ENCODE measurements at regions not wholly inside any gene's neighbourhood (a gene's known extent, or its start where the extent isn't known, plus 50 kb on each side); places are given as distances from the start of the nearest gene placed in this dataset.
"Not testable (repeated sequence)": the region's sequence is repeated elsewhere in the genome, so short reads cannot be mapped to it uniquely, and the experiment has no call there.

GRCh38 chr5:24235946-24236345, 408.8 kb downstream of the CDH10 start:
- Histone ChIP-seq H3K4me1 (no peaks in the 10 kb centered on the region), H3K4me3 (no peak overlapping the region), H3K9me3 (no peaks in the 10 kb centered on the region), H3K27me3 (no peaks in the 10 kb centered on the region), H3K36me3 (no peaks in the 10 kb centered on the region), H3K27ac (replicated peaks in 1 of 4) (no peak overlapping the region)
- no peak for TF ChIP-seq CTCF (IDR thresholded peaks at IDR 0.05)
- TF ChIP-seq POLR2A (IDR thresholded peaks at IDR 0.05; ENCODE audit: low read depth) = no peak
- TF ChIP-seq EP300 (IDR thresholded peaks at IDR 0.05) = no peak
- no peak for TF ChIP-seq POLR2AphosphoS5 (IDR thresholded peaks at IDR 0.05)
- WGBS = 42% methylated on average over 2 of the region's 2 CpGs
- intact Hi-C loops (cut with DNase I) = no loop called here
- no peak for DNase-seq (ENCODE audit: extremely low spot score)

- Histone ChIP-seq H3K4me1 (no peaks in the 10 kb centered on the region), H3K27me3 (no peaks in the 10 kb centered on the region), H3K36me3 (no peaks in the 10 kb centered on the region), H3K4me3 (no peak overlapping the region), H3K9me3 (no peaks in the 10 kb centered on the region), H3K27ac (replicated peaks in 1 of 4) (no peak overlapping the region)
- TF ChIP-seq POLR2A (IDR thresholded peaks at IDR 0.05; ENCODE audit: low read depth) (no peak), POLR2AphosphoS5 (IDR thresholded peaks at IDR 0.05) (no peak), CTCF (IDR thresholded peaks at IDR 0.05) (no peak), EP300 (IDR thresholded peaks at IDR 0.05) (no peak)
- intact Hi-C loops (cut with DNase I) = no loop called here
- DNase-seq (ENCODE audit: extremely low spot score) = no peak
- WGBS = 93% methylated on average over 1 of the region's 1 CpG
Measured at GRCh38 chr5:24245821-24246220, 399.0 kb downstream of the CDH10 start.

GRCh38 chr5:24264547-24264946, 380.2 kb downstream of the CDH10 start:
- Histone ChIP-seq H3K4me3 (no peak overlapping the region), H3K27me3 (no peaks in the 10 kb centered on the region), H3K4me1 (no peaks in the 10 kb centered on the region), H3K27ac (replicated peaks in 1 of 4) (no peak overlapping the region), H3K9me3 (no peaks in the 10 kb centered on the region), H3K36me3 (no peaks in the 10 kb centered on the region)
- WGBS = 81% methylated on average over 5 of the region's 5 CpGs
- DNase-seq (ENCODE audit: extremely low spot score) = no peak
- no peak for TF ChIP-seq POLR2AphosphoS5 (IDR thresholded peaks at IDR 0.05)
- no peak for TF ChIP-seq CTCF (IDR thresholded peaks at IDR 0.05)
- TF ChIP-seq EP300 (IDR thresholded peaks at IDR 0.05) = no peak
- TF ChIP-seq POLR2A (IDR thresholded peaks at IDR 0.05; ENCODE audit: low read depth) = no peak
- intact Hi-C loops (cut with DNase I) = no loop called here

GRCh38 chr5:24265306-24265705, 379.5 kb downstream of the CDH10 start:
- H3K4me1 ChIP-seq = no peaks in the 10 kb centered on the region
- TF ChIP-seq EP300 (IDR thresholded peaks at IDR 0.05) (no peak), POLR2AphosphoS5 (IDR thresholded peaks at IDR 0.05) (no peak), POLR2A (IDR thresholded peaks at IDR 0.05; ENCODE audit: low read depth) (no peak), CTCF (IDR thresholded peaks at IDR 0.05) (no peak)
- intact Hi-C loops (cut with DNase I) = no loop called here
- WGBS = 89% methylated on average over 4 of the region's 4 CpGs
- DNase-seq (ENCODE audit: extremely low spot score) = no peak
- no peaks in the 10 kb centered on the region for H3K36me3 ChIP-seq
- H3K27me3 ChIP-seq = no peaks in the 10 kb centered on the region
- no peak overlapping the region for H3K27ac ChIP-seq (replicated peaks in 1 of 4)
- H3K9me3 ChIP-seq = no peaks in the 10 kb centered on the region
- H3K4me3 ChIP-seq = no peak overlapping the region

GRCh38 chr5:24268482-24269056, 376.2 kb downstream of the CDH10 start:
- TF ChIP-seq CTCF (IDR thresholded peaks at IDR 0.05) = no peak
- TF ChIP-seq POLR2A (IDR thresholded peaks at IDR 0.05; ENCODE audit: low read depth) = no peak
- TF ChIP-seq EP300 (IDR thresholded peaks at IDR 0.05) = no peak
- TF ChIP-seq POLR2AphosphoS5 (IDR thresholded peaks at IDR 0.05) = no peak
- no peak overlapping the region for H3K27ac ChIP-seq (replicated peaks in 1 of 4)
- no peak overlapping the region for H3K4me3 ChIP-seq
- 83% methylated on average over 2 of the region's 2 CpGs for WGBS
- intact Hi-C loops (cut with DNase I) = no loop called here
- DNase-seq (ENCODE audit: extremely low spot score) = no peak
- no peaks in the 10 kb centered on the region for H3K36me3 ChIP-seq
- no peaks in the 10 kb centered on the region for H3K4me1 ChIP-seq
- H3K27me3 ChIP-seq = no peaks in the 10 kb centered on the region
- no peaks in the 10 kb centered on the region for H3K9me3 ChIP-seq

- H3K9me3 ChIP-seq; intact Hi-C loops (cut with DNase I); DNase-seq (ENCODE audit: extremely low spot score); H3K4me3 ChIP-seq; H3K27me3 ChIP-seq; H3K27ac ChIP-seq (replicated peaks in 1 of 4); H3K4me1 ChIP-seq; H3K36me3 ChIP-seq: not testable (repeated sequence)
- 94% methylated on average over 5 of the region's 5 CpGs for WGBS
Measured at GRCh38 chr5:24271702-24272118, 373.1 kb downstream of the CDH10 start.

Data from esophagus muscularis mucosa (tissue), 4 donors.